ENCODE measurements at regions not wholly inside any gene's neighbourhood (a gene's known extent, or its start where the extent isn't known, plus 50 kb on each side); places are given as distances from the start of the nearest gene placed in this dataset.

DNA sequence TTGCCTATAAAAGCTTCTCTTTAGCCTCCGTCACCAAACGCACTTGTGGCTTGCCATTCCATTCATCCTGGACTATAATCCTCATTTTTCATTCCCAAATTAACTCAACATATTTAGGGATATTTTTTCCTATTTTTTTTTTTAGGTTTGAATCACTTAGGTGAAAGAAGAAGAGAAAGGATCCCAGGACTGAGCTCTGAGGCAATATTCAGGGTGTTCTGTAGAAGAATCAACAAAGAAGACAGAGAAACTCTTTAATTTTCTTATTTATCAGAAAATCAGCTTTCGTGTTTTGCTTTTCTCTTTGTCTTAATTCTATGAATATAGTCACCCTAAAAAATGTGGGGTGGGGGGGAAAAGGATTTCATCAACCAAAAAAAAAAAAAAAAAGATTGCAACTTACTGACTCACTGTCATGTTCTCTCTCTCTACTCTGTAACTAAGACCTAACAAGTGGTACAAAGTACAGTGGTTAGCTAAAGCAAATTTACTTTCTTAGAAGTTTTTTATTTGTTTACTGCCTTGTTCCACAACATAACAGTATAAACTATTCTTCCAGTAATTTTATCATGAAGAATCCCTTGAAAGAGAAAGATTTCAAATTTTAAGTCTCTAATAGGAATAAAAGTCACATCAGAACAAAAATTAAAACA, 272.0 kb downstream of the DHX15 start (continued):
- no peak for TF ChIP-seq NFATC4 (CRISPR knock-in tag; IDR thresholded peaks at IDR 0.05)
- TF ChIP-seq, protein P1, sequence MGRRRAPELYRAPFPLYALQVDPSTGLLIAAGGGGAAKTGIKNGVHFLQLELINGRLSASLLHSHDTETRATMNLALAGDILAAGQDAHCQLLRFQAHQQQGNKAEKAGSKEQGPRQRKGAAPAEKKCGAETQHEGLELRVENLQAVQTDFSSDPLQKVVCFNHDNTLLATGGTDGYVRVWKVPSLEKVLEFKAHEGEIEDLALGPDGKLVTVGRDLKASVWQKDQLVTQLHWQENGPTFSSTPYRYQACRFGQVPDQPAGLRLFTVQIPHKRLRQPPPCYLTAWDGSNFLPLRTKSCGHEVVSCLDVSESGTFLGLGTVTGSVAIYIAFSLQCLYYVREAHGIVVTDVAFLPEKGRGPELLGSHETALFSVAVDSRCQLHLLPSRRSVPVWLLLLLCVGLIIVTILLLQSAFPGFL (CRISPR knock-in tag; IDR thresholded peaks at IDR 0.05; ENCODE audit: borderline replicate concordance), result no peak
- TF ChIP-seq, protein P2, sequence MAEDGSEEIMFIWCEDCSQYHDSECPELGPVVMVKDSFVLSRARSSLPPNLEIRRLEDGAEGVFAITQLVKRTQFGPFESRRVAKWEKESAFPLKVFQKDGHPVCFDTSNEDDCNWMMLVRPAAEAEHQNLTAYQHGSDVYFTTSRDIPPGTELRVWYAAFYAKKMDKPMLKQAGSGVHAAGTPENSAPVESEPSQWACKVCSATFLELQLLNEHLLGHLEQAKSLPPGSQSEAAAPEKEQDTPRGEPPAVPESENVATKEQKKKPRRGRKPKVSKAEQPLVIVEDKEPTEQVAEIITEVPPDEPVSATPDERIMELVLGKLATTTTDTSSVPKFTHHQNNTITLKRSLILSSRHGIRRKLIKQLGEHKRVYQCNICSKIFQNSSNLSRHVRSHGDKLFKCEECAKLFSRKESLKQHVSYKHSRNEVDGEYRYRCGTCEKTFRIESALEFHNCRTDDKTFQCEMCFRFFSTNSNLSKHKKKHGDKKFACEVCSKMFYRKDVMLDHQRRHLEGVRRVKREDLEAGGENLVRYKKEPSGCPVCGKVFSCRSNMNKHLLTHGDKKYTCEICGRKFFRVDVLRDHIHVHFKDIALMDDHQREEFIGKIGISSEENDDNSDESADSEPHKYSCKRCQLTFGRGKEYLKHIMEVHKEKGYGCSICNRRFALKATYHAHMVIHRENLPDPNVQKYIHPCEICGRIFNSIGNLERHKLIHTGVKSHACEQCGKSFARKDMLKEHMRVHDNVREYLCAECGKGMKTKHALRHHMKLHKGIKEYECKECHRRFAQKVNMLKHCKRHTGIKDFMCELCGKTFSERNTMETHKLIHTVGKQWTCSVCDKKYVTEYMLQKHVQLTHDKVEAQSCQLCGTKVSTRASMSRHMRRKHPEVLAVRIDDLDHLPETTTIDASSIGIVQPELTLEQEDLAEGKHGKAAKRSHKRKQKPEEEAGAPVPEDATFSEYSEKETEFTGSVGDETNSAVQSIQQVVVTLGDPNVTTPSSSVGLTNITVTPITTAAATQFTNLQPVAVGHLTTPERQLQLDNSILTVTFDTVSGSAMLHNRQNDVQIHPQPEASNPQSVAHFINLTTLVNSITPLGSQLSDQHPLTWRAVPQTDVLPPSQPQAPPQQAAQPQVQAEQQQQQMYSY (CRISPR knock-in tag; IDR thresholded peaks at IDR 0.05), result no peak
- TF ChIP-seq, protein P3, sequence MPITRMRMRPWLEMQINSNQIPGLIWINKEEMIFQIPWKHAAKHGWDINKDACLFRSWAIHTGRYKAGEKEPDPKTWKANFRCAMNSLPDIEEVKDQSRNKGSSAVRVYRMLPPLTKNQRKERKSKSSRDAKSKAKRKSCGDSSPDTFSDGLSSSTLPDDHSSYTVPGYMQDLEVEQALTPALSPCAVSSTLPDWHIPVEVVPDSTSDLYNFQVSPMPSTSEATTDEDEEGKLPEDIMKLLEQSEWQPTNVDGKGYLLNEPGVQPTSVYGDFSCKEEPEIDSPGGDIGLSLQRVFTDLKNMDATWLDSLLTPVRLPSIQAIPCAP (CRISPR knock-in tag; IDR thresholded peaks at IDR 0.05), result no peak

DNA sequence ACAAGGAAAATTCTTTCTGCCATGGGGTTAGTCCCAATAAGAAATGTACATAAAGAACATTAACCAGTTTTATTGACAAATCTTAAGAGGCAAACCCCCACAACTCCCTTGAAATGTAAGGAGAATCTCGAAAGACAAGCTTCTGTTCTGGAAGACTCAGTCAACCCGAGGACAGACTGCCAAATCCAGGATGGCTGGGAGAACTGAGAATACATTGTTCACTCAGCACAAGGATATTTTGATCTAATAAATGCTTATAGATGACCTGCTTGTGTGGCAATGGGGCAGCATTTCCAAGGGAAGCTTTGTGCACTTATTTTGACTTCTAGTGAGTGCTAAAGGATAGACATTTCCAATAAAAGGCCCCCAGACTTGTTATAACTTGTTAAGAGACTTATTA, 280.4 kb downstream of the DHX15 start:
- no peak for ATAC-seq
- H3K27ac Mint-ChIP-seq, result no peak overlapping the region
- H3K36me3 Mint-ChIP-seq, result no peaks in the 10 kb centered on the region; the same call in 1 of the 2 replicates
- peaks cover 5% of the 10 kb centered on the region for H3K9me3 Mint-ChIP-seq
- peaks cover 2% of the 10 kb centered on the region for H3K27me3 Mint-ChIP-seq (ENCODE audit: low read depth)
- DNase-seq (ENCODE audit: low spot score), result no peak
- H3K4me1 Mint-ChIP-seq, result peaks cover 15% of the 10 kb centered on the region
- POLR2A ChIA-PET, result no interaction called here
- CTCF ChIA-PET, result no interaction called here
- H3K4me3 Mint-ChIP-seq, result no peak overlapping the region
- TF ChIP-seq, protein P4, sequence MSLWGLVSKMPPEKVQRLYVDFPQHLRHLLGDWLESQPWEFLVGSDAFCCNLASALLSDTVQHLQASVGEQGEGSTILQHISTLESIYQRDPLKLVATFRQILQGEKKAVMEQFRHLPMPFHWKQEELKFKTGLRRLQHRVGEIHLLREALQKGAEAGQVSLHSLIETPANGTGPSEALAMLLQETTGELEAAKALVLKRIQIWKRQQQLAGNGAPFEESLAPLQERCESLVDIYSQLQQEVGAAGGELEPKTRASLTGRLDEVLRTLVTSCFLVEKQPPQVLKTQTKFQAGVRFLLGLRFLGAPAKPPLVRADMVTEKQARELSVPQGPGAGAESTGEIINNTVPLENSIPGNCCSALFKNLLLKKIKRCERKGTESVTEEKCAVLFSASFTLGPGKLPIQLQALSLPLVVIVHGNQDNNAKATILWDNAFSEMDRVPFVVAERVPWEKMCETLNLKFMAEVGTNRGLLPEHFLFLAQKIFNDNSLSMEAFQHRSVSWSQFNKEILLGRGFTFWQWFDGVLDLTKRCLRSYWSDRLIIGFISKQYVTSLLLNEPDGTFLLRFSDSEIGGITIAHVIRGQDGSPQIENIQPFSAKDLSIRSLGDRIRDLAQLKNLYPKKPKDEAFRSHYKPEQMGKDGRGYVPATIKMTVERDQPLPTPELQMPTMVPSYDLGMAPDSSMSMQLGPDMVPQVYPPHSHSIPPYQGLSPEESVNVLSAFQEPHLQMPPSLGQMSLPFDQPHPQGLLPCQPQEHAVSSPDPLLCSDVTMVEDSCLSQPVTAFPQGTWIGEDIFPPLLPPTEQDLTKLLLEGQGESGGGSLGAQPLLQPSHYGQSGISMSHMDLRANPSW (CRISPR knock-in tag; conservative IDR thresholded peaks at IDR 0.05; ENCODE audit: low read depth), result no peak
- TF ChIP-seq, protein P5, sequence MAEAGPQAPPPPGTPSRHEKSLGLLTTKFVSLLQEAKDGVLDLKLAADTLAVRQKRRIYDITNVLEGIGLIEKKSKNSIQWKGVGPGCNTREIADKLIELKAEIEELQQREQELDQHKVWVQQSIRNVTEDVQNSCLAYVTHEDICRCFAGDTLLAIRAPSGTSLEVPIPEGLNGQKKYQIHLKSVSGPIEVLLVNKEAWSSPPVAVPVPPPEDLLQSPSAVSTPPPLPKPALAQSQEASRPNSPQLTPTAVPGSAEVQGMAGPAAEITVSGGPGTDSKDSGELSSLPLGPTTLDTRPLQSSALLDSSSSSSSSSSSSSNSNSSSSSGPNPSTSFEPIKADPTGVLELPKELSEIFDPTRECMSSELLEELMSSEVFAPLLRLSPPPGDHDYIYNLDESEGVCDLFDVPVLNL (CRISPR knock-in tag; IDR thresholded peaks at IDR 0.05; ENCODE audit: borderline replicate concordance, low read depth), result no peak
- TF ChIP-seq, protein P6, sequence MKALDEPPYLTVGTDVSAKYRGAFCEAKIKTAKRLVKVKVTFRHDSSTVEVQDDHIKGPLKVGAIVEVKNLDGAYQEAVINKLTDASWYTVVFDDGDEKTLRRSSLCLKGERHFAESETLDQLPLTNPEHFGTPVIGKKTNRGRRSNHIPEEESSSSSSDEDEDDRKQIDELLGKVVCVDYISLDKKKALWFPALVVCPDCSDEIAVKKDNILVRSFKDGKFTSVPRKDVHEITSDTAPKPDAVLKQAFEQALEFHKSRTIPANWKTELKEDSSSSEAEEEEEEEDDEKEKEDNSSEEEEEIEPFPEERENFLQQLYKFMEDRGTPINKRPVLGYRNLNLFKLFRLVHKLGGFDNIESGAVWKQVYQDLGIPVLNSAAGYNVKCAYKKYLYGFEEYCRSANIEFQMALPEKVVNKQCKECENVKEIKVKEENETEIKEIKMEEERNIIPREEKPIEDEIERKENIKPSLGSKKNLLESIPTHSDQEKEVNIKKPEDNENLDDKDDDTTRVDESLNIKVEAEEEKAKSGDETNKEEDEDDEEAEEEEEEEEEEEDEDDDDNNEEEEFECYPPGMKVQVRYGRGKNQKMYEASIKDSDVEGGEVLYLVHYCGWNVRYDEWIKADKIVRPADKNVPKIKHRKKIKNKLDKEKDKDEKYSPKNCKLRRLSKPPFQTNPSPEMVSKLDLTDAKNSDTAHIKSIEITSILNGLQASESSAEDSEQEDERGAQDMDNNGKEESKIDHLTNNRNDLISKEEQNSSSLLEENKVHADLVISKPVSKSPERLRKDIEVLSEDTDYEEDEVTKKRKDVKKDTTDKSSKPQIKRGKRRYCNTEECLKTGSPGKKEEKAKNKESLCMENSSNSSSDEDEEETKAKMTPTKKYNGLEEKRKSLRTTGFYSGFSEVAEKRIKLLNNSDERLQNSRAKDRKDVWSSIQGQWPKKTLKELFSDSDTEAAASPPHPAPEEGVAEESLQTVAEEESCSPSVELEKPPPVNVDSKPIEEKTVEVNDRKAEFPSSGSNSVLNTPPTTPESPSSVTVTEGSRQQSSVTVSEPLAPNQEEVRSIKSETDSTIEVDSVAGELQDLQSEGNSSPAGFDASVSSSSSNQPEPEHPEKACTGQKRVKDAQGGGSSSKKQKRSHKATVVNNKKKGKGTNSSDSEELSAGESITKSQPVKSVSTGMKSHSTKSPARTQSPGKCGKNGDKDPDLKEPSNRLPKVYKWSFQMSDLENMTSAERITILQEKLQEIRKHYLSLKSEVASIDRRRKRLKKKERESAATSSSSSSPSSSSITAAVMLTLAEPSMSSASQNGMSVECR (CRISPR knock-in tag; IDR thresholded peaks at IDR 0.05; ENCODE audit: borderline replicate concordance), result no peak
- TF ChIP-seq JUN (CRISPR knock-in tag; IDR thresholded peaks at IDR 0.05) (no peak), ZNF396 (CRISPR knock-in tag; IDR thresholded peaks at IDR 0.05; ENCODE audit: borderline replicate concordance) (no peak), OVOL2 (CRISPR knock-in tag; IDR thresholded peaks at IDR 0.05; ENCODE audit: borderline replicate concordance) (no peak), NFYB (CRISPR knock-in tag; conservative IDR thresholded peaks at IDR 0.05; ENCODE audit: low read depth) (no peak), ZNF317 (CRISPR knock-in tag; IDR thresholded peaks at IDR 0.05; ENCODE audit: borderline replicate concordance, low read depth) (no peak), MXD4 (CRISPR knock-in tag; IDR thresholded peaks at IDR 0.05; ENCODE audit: borderline replicate concordance) (no peak), GRHL2 (CRISPR knock-in tag; IDR thresholded peaks at IDR 0.05; ENCODE audit: insufficient replicate concordance, severe bottlenecking) (no peak)
- TF ChIP-seq, protein P7, sequence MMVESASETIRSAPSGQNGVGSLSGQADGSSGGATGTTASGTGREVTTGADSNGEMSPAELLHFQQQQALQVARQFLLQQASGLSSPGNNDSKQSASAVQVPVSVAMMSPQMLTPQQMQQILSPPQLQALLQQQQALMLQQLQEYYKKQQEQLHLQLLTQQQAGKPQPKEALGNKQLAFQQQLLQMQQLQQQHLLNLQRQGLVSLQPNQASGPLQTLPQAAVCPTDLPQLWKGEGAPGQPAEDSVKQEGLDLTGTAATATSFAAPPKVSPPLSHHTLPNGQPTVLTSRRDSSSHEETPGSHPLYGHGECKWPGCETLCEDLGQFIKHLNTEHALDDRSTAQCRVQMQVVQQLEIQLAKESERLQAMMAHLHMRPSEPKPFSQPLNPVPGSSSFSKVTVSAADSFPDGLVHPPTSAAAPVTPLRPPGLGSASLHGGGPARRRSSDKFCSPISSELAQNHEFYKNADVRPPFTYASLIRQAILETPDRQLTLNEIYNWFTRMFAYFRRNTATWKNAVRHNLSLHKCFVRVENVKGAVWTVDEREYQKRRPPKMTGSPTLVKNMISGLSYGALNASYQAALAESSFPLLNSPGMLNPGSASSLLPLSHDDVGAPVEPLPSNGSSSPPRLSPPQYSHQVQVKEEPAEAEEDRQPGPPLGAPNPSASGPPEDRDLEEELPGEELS (CRISPR knock-in tag; IDR thresholded peaks at IDR 0.05), result no peak
- TF ChIP-seq, protein P8, sequence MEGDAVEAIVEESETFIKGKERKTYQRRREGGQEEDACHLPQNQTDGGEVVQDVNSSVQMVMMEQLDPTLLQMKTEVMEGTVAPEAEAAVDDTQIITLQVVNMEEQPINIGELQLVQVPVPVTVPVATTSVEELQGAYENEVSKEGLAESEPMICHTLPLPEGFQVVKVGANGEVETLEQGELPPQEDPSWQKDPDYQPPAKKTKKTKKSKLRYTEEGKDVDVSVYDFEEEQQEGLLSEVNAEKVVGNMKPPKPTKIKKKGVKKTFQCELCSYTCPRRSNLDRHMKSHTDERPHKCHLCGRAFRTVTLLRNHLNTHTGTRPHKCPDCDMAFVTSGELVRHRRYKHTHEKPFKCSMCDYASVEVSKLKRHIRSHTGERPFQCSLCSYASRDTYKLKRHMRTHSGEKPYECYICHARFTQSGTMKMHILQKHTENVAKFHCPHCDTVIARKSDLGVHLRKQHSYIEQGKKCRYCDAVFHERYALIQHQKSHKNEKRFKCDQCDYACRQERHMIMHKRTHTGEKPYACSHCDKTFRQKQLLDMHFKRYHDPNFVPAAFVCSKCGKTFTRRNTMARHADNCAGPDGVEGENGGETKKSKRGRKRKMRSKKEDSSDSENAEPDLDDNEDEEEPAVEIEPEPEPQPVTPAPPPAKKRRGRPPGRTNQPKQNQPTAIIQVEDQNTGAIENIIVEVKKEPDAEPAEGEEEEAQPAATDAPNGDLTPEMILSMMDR (IDR thresholded peaks at IDR 0.05), result no peak
